ENCODE measurements at regions not wholly inside any gene's neighbourhood (a gene's known extent, or its start where the extent isn't known, plus 50 kb on each side); places are given as distances from the start of the nearest gene placed in this dataset.

- DNase-seq, result no peak
Observed at GRCh38 chr4:38560768-38561558, 103.0 kb upstream of the KLF3 start.

- DNase-seq, result peak; percentile 49 to 54
Observed at GRCh38 chr4:38562751-38563198, 101.2 kb upstream of the KLF3 start.

- no peak for DNase-seq
Observed at GRCh38 chr4:38563707-38564495, 100.1 kb upstream of the KLF3 start.

GRCh38 chr4:38565271-38566199, 98.5 kb upstream of the KLF3 start:
- no peak for DNase-seq

GRCh38 chr4:38566806-38567398, 97.1 kb upstream of the KLF3 start:
- DNase-seq, result no peak

- no peak for DNase-seq
Observed at GRCh38 chr4:38567457-38567856, 96.5 kb upstream of the KLF3 start.

- DNase-seq, result no peak
Observed at GRCh38 chr4:38568768-38569167, 95.2 kb upstream of the KLF3 start.

GRCh38 chr4:38570647-38571276, 93.2 kb upstream of the KLF3 start:
- DNase-seq, result no peak

- DNase-seq, result no peak
Observed at GRCh38 chr4:38572793-38573192, 91.2 kb upstream of the KLF3 start.

- DNase-seq, result no peak
Observed at GRCh38 chr4:38574559-38575333, 89.3 kb upstream of the KLF3 start.

GRCh38 chr4:38576767-38577166, 87.2 kb upstream of the KLF3 start:
- no peak for DNase-seq

GRCh38 chr4:38577462-38577861, 86.5 kb upstream of the KLF3 start:
- no peak for DNase-seq

GRCh38 chr4:38581426-38582106, 82.4 kb upstream of the KLF3 start:
- no peak for DNase-seq

- DNase-seq, result no peak
Observed at GRCh38 chr4:38582445-38582844, 81.6 kb upstream of the KLF3 start.

- no peak for DNase-seq
Observed at GRCh38 chr4:38582889-38583470, 81.0 kb upstream of the KLF3 start.

- no peak for DNase-seq
Observed at GRCh38 chr4:38585871-38586270, 78.1 kb upstream of the KLF3 start.

- no peak for DNase-seq
Observed at GRCh38 chr4:38587106-38587505, 76.9 kb upstream of the KLF3 start.

- DNase-seq, result no peak
Observed at GRCh38 chr4:38590046-38590445, 74.0 kb upstream of the KLF3 start.

GRCh38 chr4:38591617-38592337, 72.2 kb upstream of the KLF3 start:
- no peak for DNase-seq
